ENCODE measurements at regions not wholly inside any gene's neighbourhood (a gene's known extent, or its start where the extent isn't known, plus 50 kb on each side); places are given as distances from the start of the nearest gene placed in this dataset.
"Not testable (repeated sequence)": the region's sequence is repeated elsewhere in the genome, so short reads cannot be mapped to it uniquely, and the experiment has no call there.

- DNase-seq, result no peak
These were observed 201.0 kb upstream of the NABP1 start for GRCh38 chr2:191476901-191477300.

- DNase-seq, result no peak
These were observed 198.9 kb upstream of the NABP1 start for GRCh38 chr2:191478799-191479679.

GRCh38 chr2:191479680-191480023 is 198.3 kb upstream of the NABP1 start:
- DNase-seq, result no peak

DNA sequence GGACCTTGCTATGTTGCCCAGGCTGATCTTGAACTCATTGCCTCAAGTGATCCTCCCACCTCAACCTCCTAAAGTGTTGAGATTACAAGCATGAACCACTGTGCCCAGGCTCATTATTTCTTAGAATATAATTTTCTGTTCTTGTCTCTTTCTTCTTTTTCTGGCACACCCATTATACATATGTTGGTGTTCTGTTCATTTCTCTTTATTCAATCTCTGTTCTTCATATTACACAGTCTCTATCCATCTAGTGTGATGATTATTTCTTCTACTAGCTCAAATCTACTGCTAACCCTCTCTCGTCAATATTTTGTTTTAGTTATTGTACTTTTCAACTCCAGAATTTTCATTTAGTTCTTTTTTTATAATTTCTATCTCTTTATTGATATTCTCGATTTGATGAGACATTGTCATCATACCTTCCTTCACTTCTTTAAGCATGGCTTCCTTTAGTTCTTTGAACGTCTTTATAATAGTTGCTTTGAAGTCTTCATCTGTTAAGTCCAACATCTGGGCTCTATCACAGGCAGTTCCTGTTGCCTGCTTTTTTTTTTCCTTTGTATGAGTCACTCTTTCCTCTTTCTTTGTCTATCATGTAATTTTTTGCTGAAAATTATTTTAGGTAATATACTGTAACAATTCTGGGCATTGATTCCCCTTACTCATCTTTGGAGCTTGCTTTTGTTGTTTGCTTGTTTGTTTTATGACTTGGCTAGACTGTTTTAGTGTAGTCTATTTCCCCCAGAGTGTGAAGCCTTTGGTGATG is 196.4 kb upstream of the NABP1 start:
- no peak for DNase-seq

DNA sequence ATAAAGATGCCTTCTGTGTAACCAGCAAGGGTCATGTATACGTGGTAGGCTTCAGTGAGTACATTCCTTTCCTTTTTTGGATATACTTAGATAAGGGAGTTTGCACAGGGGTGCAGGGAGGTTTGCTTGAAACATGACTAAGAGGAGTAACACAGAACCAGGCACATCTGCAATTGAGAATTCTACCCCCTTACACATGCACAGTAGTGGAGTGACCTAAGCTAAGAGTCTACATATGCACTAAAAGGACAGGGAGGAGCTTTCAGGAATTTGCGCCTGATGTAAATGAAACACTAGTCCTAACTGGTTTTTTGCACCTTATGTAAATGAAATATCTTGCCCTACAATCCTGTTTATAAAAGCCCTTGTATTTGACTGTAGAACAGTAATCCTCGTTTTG is 194.8 kb upstream of the NABP1 start:
- DNase-seq, result no peak

DNA sequence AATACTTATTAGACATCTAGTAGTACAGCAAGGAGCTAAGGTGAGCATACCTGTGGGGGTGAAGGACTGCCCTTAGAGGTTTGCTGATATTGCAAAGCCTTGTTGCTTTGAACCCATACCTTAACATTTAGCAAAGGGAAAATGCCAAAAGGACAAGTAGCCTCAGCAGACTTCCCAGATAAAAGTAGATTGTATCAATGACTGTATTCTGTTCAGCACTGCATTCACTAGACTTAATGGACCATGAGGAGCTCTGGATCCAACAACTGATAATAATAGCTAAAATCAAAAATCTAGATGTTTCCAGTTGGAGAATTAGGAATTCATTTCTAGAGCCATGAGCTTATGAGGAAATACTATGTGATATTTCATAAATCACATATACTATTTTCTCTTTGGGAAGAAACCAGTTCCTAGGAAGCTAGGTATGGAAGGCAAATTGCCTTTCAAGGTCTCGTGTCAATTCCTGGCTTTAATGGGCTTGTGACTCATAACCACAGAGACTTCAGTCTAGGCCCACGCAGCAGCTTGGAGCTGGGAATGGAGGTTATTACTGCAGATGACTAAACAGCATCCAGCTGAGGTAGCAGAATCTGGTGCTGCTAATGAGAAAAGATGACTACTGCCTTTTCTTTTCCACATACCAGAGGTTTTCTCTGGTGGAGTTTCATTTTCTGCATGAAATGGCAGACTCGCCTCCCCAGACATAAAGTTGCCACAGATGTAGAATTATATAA is 191.2 kb upstream of the NABP1 start:
- DNase-seq, result no peak

- DNase-seq, result no peak
These were observed 189.8 kb upstream of the NABP1 start for GRCh38 chr2:191488135-191488534.

- DNase-seq, result no peak
These were observed 188.8 kb upstream of the NABP1 start for GRCh38 chr2:191489177-191489576.

- DNase-seq, result no peak
These were observed 181.1 kb upstream of the NABP1 start for GRCh38 chr2:191496838-191497237.

DNA sequence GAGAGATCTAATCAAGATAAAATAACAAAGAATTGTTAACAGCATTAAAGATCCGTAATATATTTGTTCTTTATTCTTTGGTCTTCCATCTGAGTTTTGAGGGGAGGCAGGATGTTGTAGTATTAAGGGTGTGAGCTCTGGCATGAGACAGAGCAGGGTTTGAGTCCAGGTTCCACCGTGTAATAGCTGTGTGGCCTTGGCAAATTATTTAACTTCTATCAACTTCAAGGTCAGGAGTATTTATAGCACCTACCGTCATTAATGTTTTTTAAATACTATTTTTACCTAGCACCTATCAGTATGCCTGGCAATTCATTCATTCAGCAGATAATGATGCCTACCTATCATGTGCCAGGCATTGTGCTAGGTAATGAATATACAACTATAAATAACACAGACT is 180.1 kb upstream of the NABP1 start:
- DNase-seq, result no peak

GRCh38 chr2:191499050-191499449 is 178.9 kb upstream of the NABP1 start:
- DNase-seq, result no peak

DNA sequence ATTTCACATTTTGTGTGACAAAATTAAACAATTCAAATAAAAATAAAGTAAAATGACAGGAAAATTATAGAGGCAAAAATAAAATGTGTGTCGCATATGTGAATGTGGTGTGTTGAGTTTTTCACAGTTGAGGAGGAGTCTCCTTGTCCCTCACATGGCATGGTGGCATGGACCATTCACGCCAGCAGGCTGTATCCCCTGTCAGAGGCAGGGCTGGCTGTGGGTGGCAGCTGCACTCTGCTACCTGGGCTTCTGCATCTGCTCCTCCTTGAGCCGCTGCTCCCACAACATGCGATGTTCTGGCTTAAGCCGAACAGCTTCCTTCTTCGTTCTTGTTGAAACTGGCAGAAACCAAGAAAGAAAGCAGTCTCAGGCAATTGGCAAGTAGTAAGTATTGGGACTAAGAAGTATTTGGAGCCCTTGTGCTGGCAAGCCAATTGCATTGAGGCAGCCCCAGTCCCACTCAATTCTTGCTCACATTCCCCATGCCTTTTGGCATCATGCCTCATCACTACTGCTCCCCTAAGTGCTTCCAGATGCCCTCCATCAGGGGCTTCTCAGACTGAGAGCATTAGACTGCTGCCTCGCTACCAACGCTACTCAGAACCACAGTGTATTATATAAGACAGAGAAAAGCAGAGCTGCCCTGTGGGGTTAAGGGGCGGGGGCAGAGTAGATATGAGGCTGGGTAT is 177.9 kb upstream of the NABP1 start:
- DNase-seq, result no peak

- DNase-seq, result no peak
These were observed 177.4 kb upstream of the NABP1 start for GRCh38 chr2:191500566-191500883.

- DNase-seq, result no peak
These were observed 176.9 kb upstream of the NABP1 start for GRCh38 chr2:191500884-191501560.

- DNase-seq, result no peak
These were observed 176.3 kb upstream of the NABP1 start for GRCh38 chr2:191501561-191502168.

- DNase-seq, result no peak
These were observed 171.4 kb upstream of the NABP1 start for GRCh38 chr2:191506515-191506914.

GRCh38 chr2:191507252-191507853 is 170.6 kb upstream of the NABP1 start:
- DNase-seq, result not testable (repeated sequence)

GRCh38 chr2:191508738-191509137 is 169.2 kb upstream of the NABP1 start:
- no peak for DNase-seq

- no peak for DNase-seq
These were observed 165.6 kb upstream of the NABP1 start for GRCh38 chr2:191512216-191512835.

GRCh38 chr2:191512874-191513273 is 165.1 kb upstream of the NABP1 start:
- DNase-seq, result no peak

- DNase-seq, result no peak
These were observed 163.3 kb upstream of the NABP1 start for GRCh38 chr2:191514613-191515012.

Data from CD4-positive, alpha-beta T cell treated with Interferon alpha-2 for 1 hour (primary cell).